ENCODE measurements at regions not wholly inside any gene's neighbourhood (a gene's known extent, or its start where the extent isn't known, plus 50 kb on each side); places are given as distances from the start of the nearest gene placed in this dataset.
"Not testable (repeated sequence)": the region's sequence is repeated elsewhere in the genome, so short reads cannot be mapped to it uniquely, and the experiment has no call there.

DNA sequence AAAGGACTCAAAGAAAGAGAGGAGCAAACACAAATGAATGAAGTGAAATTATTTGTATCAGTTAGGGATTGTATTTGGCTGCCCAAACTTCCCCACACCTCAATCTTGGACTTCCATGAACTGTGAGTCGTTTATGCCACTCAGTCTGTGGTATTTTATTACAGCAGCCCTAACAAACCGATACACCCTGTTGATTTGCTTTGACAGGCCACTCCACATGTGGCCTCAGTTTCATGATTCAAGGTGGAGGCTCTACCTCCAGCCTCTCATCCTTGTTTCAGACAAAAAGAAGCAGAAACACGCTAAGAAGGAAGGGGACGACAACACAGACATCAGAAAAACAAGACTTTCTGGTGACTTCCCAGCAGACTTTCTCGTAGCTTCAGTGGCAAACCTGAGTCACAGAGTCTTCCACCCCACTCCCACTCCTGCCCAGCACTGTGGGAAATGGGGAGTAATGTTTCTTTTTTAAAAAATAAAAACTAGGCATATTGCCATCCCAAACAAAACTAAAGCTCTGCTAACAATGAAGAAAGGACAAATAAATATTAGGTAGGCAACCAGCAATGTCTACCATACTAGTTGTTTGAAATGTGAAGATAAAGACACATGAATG is 52.2 kb upstream of the ABCA1 start:
- DNase-seq (ENCODE audit: insufficient read length, low spot score) = no peak
- no peak for FAIRE-seq

DNA sequence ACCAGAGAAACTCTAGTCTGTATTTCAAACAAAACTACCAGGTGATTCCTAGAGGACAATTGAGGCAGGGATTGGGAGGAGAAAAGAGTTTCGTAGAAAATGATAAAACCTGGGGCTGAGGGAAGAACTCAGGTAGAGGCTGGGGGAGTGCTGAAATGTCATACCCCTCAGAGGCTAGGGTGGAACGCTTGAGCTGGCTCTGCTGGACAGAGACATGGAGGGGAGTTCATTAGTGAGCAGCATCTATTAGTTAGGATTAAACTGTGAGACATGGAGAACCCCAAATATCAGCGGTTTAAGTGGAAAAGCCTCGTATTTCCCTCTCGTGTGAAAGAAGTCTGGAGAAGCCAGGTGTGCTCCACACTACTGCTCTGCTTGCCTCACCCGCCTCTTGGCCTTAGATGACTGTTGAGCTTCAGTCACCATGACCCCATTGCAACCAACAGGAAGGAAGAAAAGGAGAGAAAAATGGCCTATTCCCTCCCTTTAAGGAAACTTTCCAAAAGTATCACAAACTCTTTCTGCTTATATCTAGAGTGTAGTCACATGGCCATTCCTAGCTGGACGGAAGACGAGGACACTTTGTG is 53.7 kb upstream of the ABCA1 start:
- DNase-seq (ENCODE audit: insufficient read length, low spot score) (no peak), FAIRE-seq (no peak)

DNA sequence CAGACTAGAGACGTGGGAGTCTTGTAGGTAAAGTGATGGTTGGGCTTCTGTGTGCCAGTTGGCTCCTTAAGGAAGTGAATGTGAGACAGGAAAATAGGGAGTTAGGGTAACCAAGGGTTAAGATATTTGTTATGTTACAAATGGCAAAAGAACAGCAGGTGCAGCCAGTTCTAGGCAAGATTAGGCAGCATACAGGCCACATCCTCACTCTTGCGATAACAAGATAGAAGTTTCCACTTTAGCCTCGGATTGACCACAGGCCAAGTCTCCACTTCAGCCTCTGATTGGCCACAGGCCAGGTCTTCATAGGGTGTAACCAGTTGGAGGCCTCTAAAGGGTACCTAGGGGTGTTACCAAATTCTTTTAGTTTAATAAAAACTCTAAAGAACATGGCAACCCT is 54.6 kb upstream of the ABCA1 start:
- no peak for DNase-seq (ENCODE audit: insufficient read length, low spot score)
- no peak for FAIRE-seq

DNA sequence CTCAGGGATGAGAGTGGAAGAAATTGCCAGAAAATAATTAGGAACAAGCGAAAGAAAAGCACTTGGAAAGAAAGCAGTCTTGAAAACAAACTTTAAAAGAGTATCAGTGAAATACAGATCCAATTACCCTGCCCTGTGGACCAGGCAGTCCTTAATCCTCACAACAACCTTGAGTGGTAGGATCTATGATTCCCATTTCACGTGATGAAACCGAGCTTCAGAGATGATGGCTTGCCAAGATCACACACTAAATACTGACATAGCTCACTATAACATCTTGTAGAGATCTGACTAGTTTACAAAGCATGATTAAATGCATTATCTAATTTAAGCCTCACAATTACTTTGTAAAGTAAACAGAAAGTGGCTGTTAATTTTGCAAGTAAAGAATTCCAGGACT is 55.5 kb upstream of the ABCA1 start:
- FAIRE-seq (no peak), DNase-seq (ENCODE audit: insufficient read length, low spot score) (no peak)

DNA sequence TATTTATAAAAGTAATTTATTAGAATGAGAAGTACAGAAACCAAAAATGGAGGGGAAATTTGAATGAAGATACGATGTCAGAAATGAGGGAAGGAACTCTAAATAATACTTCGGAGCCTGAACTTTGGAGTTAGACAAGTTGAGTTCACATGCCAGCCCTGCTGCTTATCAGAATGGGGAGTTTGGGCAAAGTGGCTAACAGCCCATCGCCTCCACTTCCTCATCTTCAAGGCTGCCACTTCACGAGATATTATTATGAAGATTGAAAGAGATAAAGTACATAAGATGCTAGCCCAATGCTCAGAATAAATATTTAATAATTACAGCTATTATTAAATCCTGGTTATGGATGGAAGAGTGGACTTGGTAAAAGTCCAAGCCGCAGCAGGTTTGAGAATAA is 56.2 kb upstream of the ABCA1 start:
- FAIRE-seq (no peak), DNase-seq (ENCODE audit: insufficient read length, low spot score) (no peak)

DNA sequence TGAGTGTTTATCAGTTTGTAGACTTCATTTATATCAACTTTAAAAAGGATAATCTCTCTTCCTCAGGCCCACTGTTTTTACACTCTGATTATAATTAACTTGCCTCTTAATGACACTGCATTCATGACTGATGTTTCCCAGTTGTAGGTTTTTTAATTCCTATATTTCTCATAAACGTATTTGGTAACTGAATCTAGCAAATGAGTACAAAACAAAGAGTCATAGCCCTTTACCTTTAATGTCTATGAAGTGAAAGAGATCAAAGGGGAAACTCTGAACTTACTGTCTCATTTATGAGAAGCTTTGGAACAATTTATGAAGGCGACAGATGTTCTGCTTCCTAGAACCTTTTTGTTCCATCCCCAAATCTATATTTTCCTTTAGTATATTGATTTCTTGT is 56.6 kb upstream of the ABCA1 start:
- DNase-seq (ENCODE audit: insufficient read length, low spot score) (no peak), FAIRE-seq (no peak)

DNA sequence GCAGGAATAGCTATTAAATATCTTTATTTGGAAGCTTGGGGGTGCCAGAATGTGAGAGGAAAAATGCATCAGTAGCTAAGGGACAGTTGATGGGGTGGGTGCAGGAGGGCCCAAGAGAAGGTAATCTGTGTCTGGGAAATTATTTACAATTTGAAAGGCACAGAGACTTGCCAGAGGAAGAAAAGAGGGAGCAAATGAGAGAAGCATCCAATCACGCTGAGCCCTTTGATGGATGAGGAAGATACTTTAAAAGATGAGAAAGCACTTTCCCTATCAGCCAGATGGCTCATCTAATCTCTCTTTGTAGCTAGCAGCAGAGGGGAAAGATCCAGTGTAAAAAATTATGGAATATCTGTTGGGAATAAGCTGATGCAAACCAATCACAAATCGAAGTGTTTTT is 57.0 kb upstream of the ABCA1 start:
- DNase-seq (ENCODE audit: insufficient read length, low spot score) = no peak
- no peak for FAIRE-seq

DNA sequence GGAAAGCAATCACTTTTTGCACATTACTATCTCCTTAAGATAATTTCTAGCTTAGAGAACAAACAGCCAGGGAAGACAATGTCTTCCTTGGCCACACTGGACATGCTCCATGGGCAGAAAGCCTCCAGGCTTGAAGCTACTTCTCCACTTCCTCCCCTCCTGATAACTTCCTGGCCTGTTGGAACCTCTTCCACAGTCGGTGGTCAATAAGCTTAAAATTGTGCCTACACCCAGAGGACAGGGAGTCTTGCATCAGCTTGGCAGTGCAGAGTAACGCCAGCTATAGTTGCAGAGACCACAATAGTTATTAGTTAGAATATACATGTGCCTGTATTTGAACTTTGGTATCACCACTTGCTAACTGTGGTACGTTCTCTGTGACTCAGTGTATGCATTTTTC is 58.1 kb upstream of the ABCA1 start:
- DNase-seq (ENCODE audit: insufficient read length, low spot score) = no peak
- FAIRE-seq = no peak

DNA sequence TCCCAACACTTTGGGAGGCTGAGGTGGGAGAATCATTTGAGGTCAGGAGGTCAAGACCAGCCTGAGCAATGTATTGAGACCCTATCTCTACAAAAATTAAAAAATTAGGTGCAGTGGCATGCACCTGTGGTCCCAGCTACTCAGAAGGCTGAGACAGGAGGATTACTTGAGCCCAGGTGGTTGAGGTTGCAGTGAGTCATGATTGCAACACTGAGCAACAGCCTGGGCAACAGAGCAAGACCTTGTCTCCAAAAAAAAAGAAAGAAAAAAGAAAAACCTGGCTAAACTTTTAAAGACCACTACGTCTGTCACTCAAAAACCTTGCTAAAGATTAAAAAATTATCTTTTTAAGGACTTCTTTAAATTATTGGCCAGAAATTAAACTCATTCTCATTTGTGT is 59.8 kb upstream of the ABCA1 start:
- FAIRE-seq (no peak), DNase-seq (ENCODE audit: insufficient read length, low spot score) (no peak)

DNA sequence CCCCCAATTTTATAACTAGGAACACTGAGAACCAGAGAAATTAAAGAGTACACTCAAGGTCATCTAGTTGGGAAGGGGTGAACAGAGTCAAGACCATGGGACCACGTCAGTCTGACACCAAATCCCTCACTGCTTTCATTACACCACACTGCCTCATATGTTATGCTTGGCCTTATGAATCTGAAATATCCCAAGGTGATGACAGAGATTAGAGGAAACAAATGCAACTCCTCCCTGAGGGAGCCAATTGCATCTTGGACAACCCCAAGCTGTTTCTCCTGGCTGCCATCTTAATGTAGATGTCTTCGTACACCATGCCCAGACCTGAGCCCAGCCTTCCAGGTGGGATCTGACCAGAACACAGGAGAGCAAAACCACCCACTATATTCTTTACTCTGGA is 60.6 kb upstream of the ABCA1 start:
- no peak for DNase-seq (ENCODE audit: insufficient read length, low spot score)
- FAIRE-seq = no peak

DNA sequence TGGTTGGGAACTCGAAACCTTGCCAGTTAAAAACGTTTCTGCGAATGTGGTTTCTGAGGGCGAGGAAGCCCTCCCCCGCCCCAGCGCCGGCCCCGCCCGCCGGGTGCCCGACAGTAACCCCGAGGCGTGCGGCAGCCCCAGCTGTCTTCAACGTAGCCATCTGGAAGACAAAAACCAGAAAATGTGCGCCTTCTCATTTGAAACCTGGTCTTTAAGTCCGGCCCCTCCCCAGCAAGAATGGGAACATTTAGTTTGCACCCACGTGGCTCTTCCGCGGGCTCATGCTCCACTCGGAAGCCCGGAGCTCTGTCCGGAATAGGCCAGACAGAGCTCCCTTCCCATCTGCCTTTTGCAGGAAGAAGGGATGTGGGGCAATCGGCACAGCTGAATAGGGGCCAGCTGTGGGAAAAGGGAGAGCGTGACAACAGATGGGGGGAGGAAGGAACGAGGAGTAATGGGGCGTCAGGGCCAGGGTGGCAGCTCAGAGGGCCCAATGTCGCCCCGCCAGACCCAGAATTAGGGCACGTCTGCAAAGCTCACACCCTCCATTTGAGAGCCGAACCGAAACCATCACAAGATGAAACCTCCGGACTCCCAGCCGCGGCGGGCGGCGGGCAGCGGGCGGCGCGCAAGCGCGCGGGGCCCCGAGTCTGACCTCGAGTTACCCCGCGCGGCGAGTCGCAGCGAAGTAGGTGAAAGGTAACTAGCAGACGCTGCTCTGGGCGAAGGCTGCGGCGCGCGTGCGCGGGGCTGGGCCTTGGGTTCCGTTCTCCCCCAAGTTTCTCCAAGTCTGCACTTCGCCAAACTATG is 63.4 kb upstream of the ABCA1 start:
- FAIRE-seq (no peak), DNase-seq (ENCODE audit: insufficient read length, low spot score) (peak; percentile 57)

DNA sequence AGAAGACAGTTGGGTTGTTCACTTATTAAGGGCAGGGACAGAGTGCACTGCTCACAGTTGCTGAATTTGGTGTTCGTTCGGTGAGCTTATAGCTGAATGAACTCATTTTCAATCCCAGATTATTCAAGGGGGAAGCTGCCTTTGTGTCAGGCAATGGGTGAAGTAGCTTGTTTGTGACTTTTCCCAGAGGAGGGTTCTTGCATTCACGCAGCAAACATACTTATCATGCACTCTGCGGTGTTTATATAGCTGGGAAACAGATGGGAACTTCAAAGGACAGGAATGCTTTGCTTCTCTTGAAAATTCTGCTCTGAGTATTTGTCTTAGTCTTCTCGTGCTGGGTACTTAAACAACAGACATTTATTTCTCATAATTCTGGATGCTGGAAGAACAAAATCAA is 64.7 kb upstream of the ABCA1 start:
- no peak for FAIRE-seq

DNA sequence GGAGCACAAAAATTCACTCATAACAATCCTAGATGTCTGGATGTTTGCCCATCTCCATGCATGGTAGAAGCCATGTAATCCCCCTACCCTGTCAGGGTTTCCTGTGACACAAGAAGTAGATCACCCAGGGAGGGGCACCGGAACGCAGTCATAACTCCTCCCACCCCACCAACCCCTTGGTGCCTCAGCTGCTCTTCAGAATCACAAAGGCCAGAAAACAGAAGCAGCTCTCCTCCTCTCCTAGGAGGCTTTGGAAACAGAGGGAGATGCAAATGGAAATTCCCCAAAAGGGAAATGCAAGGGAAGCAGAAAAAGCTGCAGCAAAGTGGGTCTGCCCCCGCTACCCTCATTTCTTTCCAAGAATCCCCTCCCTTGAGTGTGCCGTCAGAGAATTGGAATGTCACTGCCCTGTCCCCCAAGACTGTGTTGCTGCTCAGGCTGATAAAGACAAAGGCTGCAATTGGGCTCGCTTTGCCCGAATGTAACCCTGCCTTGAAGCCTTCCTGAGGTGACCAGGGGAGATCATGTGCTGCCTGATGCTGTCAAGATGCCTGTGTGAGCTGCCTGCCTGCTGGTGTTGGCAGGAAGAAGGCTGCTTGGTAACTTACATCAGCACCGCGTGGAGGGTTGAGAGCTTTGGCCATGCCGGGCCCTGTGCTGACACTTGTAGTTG is 65.5 kb upstream of the ABCA1 start:
- no peak for FAIRE-seq

More for the DNA sequence above, 64.7 kb upstream of the ABCA1 start:
- DNase-seq (ENCODE audit: insufficient read length, low spot score) = no peak

DNA sequence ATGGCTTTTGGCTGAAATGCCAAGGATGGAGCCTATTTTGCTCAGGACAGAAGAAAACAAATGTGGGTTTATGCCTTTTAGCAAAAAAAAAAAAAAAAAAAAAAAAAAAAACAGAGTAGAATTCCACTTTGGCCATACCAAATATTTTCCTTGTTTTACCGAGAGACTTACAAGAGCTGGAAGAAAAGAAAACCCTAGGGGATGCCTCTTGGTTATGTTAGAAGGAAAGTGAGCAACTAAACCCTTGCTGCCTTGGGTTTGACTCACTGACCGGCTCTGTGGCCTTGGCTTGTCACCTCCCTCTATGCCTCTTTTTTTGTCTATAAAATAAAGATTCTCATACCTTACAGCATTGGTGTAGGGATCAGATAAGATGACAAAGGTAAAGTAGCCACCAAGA is 69.6 kb upstream of the ABCA1 start:
- no peak for FAIRE-seq
- DNase-seq (ENCODE audit: insufficient read length, low spot score) = no peak

More for the DNA sequence above, 65.5 kb upstream of the ABCA1 start:
- DNase-seq (ENCODE audit: insufficient read length, low spot score) = no peak

DNA sequence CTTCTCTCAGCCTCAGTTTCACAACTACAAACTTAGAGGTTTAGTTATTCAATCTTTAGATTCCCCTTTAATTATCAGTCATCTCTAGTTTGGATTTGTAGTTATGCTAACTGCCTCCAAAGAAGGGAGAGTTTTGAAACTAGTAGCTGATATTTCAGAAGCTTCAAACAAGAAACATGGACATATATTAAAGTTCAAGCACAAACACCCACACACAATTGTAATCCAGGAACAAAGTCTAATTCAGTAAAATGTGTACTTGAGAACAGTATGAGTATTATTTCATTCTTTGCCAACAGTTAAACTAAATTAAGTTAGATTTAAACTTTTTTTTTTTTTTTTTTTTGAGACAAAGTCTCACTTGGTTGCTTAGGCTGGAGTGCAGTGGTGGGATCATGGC is 71.2 kb upstream of the ABCA1 start:
- no peak for DNase-seq (ENCODE audit: insufficient read length, low spot score)
- no peak for FAIRE-seq

DNA sequence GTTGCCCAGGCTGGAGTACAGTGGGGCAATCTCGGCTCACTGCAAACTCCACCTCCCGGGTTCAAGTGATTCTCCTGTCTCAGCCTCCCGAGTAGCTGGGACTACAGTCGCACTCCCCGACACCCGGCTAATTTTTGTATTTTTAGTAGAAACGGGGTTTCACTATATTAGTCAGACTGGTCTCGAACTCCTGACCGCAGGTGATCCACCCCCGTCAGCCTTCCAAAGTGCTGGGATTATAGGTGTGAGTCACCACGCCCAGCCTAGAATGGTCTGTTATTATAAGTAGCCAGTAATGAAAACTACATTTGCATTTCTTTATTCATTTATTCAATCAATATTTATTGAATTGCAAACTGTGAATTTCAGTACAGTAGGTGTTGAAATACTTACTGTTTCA is 72.6 kb upstream of the ABCA1 start:
- FAIRE-seq = not testable (repeated sequence)

DNA sequence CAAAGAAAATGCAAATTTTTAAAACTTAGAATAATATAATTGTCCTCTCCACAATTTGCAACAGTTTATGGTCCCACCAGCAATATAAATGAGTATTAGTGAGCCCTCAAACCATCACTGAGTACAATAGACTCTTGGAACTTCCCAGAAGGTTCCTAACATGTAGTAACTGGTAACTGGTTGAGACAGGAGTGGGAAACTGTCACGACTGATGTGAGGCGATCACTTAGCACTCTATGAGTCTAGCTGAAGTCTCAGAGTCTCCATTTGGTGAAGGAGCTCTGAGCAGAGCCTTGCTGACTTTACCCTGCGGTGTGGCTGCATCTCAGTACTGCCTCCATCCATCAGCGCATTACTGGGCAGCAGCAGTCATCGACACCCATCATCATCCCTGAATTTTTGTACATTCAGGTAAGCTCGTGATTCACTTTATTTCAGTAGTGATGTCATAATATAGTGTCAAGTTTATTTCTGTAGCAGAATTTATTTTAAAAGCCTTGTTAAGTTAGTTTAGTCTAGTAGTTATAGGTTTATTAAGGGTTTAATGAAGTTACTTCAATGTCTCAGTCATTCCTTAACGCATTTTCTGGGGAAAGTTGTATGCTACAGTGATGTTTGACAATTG is 76.6 kb upstream of the ABCA1 start:
- no peak for DNase-seq (ENCODE audit: insufficient read length, low spot score)
- FAIRE-seq = no peak

More for the DNA sequence above, 72.6 kb upstream of the ABCA1 start:
- not testable (repeated sequence) for DNase-seq (ENCODE audit: insufficient read length, low spot score)

DNA sequence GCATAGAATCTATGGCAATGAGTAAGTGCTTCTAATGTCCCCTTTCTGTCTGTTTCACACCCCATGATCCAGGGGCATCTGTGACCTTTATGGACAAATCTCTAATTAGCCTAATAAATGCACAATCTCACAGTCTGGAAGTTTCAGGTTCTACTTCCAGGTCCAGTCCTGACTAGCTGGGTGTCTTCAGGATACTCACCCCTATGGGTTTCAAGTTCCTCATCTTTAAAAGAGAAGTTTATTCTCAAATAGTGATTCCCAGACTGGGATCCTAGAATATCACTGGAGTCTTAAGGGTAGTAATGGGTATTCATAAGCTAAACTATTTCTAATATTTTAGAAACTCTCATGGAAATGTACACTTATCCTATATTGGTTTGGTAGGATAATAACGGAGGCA is 77.2 kb upstream of the ABCA1 start:
- FAIRE-seq = no peak
- no peak for DNase-seq (ENCODE audit: insufficient read length, low spot score)

DNA sequence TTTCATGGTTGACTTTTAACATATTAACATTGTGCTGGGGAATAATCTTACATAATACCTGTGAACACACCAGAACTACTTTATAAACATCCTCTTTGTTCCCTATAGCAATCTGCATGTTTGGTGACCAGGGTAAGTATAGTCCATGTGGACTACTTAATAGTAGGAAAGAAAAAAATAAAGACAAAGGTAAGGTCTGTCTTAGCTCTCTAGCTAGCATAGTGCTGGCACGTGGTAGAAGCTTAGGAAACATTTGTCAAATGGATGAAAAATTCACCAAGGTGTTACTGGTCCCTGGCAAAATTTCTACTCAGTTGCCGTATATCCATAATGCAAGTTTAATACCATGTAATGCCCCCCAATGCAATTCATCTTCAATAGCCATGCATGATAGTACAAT is 78.6 kb upstream of the ABCA1 start:
- no peak for FAIRE-seq
- no peak for DNase-seq (ENCODE audit: insufficient read length, low spot score)

DNA sequence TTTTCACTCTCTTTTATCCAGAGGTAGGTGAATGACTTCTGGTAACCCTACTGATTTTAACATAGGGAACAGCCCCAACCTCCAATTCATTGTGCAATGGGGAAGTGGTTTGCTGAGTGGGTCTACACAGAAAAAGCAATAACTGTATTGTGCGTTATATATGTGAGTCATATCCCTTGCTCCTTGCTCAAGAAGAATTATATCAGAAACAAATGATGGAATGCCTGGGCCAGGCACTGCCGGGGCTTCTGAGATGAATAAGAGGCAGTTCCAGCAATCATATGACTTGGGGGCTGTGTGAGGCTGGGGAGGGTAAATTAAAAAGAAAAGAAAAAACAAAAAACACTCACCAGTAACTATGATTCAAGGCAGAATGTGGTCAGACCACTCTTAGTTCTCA is 79.2 kb upstream of the ABCA1 start:
- FAIRE-seq = no peak
- no peak for DNase-seq (ENCODE audit: insufficient read length, low spot score)

DNA sequence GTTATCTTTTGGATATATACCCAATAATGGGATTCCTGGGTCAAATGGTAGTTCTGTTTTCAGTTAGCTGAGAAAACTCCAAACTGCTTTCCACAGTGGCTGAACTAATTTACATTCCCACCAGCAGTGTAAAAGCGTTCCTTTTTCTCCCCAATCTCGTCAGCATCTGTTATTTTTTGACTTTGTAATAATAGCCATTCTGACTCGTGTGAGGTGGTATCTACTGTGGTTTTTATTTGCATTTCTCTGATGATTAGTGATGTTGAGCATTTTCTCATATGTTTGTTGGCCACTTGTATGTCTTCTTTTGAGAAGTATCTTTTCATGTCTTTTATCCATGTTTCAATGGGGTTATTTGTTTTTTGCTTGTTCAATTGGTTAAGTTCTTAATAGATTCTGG is 82.1 kb upstream of the ABCA1 start:
- DNase-seq (ENCODE audit: insufficient read length, low spot score); FAIRE-seq: not testable (repeated sequence)
